ENCODE measurements at regions not wholly inside any gene's neighbourhood (a gene's known extent, or its start where the extent isn't known, plus 50 kb on each side); places are given as distances from the start of the nearest gene placed in this dataset.
A peak's percentile ranks its signal among the peaks of the same experiment; 100 is the strongest.
"Not testable (repeated sequence)": the region's sequence is repeated elsewhere in the genome, so short reads cannot be mapped to it uniquely, and the experiment has no call there.

GRCh38 chr6:156423829-156424228, 353.3 kb upstream of the ARID1B start:
- Mint-ChIP-seq H3K4me1 (peaks cover 2 to 26% (median 11%) of the 10 kb centered on the region in 4 donors), H3K36me3 (no peaks in the 10 kb centered on the region), H3K27ac (peak overlapping the region; percentile 70 to 73 (median 71)), H3K27me3 (peaks cover 10% of the 10 kb centered on the region), H3K4me3 (peak overlapping the region in 1 of 4 donors; percentile 18), H3K9me3 (peaks cover 0 to 2% (median 0%) of the 10 kb centered on the region in 7 donors)
- Histone ChIP-seq H3K4me3 (ENCODE audit: low read depth, low read length) (no peak overlapping the region), H3K27ac (ENCODE audit: insufficient read depth, low read length, poor library complexity, severe bottlenecking) (no peak overlapping the region), H3K4me1 (ENCODE audit: control insufficient read depth, insufficient read depth, low read length, poor library complexity, severe bottlenecking) (peaks cover 13% of the 10 kb centered on the region), H3K9me3 (ENCODE audit: control insufficient read depth in 2 of 2, low read length in 2 of 2) (no peaks in the 10 kb centered on the region), H3K27me3 (ENCODE audit: control insufficient read depth, insufficient read depth, low read length) (peaks cover 3% of the 10 kb centered on the region), H3K36me3 (ENCODE audit: control insufficient read depth, insufficient read depth, low read length) (no peaks in the 10 kb centered on the region)
- DNase-seq (peak in 1 of 3 donors; percentile 69), ATAC-seq (ENCODE audit: low read depth in 2 of 2) (peak; percentile 24 to 31)

- Mint-ChIP-seq H3K27ac (no peak overlapping the region), H3K9me3 (peaks cover 0 to 2% (median 0%) of the 10 kb centered on the region in 7 donors), H3K4me1 (peaks cover 2 to 26% (median 11%) of the 10 kb centered on the region in 4 donors), H3K27me3 (peaks cover 10% of the 10 kb centered on the region), H3K4me3 (no peak overlapping the region), H3K36me3 (no peaks in the 10 kb centered on the region)
- ATAC-seq (ENCODE audit: low read depth in 2 of 2) = peak in 1 of 2 donors; percentile 25
- no peak overlapping the region for H3K4me3 ChIP-seq (ENCODE audit: low read depth, low read length)
- H3K27ac ChIP-seq (ENCODE audit: insufficient read depth, low read length, poor library complexity, severe bottlenecking) = no peak overlapping the region
- H3K9me3 ChIP-seq (ENCODE audit: control insufficient read depth in 2 of 2, low read length in 2 of 2) = no peaks in the 10 kb centered on the region
- no peaks in the 10 kb centered on the region for H3K27me3 ChIP-seq (ENCODE audit: control insufficient read depth, insufficient read depth, low read length)
- H3K36me3 ChIP-seq (ENCODE audit: control insufficient read depth, insufficient read depth, low read length) = no peaks in the 10 kb centered on the region
- no peak for DNase-seq
- peaks cover 13% of the 10 kb centered on the region for H3K4me1 ChIP-seq (ENCODE audit: control insufficient read depth, insufficient read depth, low read length, poor library complexity, severe bottlenecking)
Observed at GRCh38 chr6:156423075-156423474, 354.1 kb upstream of the ARID1B start.

GRCh38 chr6:156421933-156422332, 355.2 kb upstream of the ARID1B start:
- H3K4me3 ChIP-seq (ENCODE audit: low read depth, low read length) = no peak overlapping the region
- Mint-ChIP-seq H3K4me3 (no peak overlapping the region), H3K9me3 (peaks cover 0 to 2% (median 0%) of the 10 kb centered on the region in 7 donors), H3K36me3 (no peaks in the 10 kb centered on the region), H3K27ac (peak overlapping the region in 1 of 3 donors; percentile 53), H3K27me3 (peaks cover 11% of the 10 kb centered on the region), H3K4me1 (peaks cover 2 to 26% (median 11%) of the 10 kb centered on the region in 4 donors)
- H3K36me3 ChIP-seq (ENCODE audit: control insufficient read depth, insufficient read depth, low read length) = no peaks in the 10 kb centered on the region
- H3K27me3 ChIP-seq (ENCODE audit: control insufficient read depth, insufficient read depth, low read length) = no peaks in the 10 kb centered on the region
- peaks cover 13% of the 10 kb centered on the region for H3K4me1 ChIP-seq (ENCODE audit: control insufficient read depth, insufficient read depth, low read length, poor library complexity, severe bottlenecking)
- no peaks in the 10 kb centered on the region for H3K9me3 ChIP-seq (ENCODE audit: control insufficient read depth in 2 of 2, low read length in 2 of 2)
- no peak overlapping the region for H3K27ac ChIP-seq (ENCODE audit: insufficient read depth, low read length, poor library complexity, severe bottlenecking)
- ATAC-seq (ENCODE audit: low read depth in 2 of 2) (no peak), DNase-seq (no peak)

DNA sequence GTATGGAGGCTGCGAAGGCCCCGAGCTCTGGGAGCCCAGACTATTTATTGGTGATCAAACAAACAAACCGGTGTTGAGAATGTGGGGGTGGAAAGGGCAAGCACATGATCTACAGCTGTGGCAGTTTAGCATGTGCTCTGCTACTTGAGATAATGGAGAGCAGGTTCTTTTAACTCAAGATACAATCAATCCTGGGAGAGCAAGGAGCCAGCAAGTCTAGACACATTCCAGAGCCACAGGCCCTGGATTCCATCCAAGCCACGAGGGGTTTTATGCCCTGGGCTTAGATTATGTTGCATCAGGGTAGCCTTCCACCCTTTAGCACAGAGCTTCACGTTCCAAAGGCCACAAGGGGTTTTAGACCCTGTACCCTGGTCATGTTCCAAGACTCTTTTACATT, 355.9 kb upstream of the ARID1B start:
- H3K36me3 ChIP-seq (ENCODE audit: control insufficient read depth, insufficient read depth, low read length); DNase-seq; H3K9me3 Mint-ChIP-seq; H3K36me3 Mint-ChIP-seq; H3K4me3 Mint-ChIP-seq; H3K27me3 ChIP-seq (ENCODE audit: control insufficient read depth, insufficient read depth, low read length); H3K27ac ChIP-seq (ENCODE audit: insufficient read depth, low read length, poor library complexity, severe bottlenecking); H3K27ac Mint-ChIP-seq; H3K4me3 ChIP-seq (ENCODE audit: low read depth, low read length); ATAC-seq (ENCODE audit: low read depth in 2 of 2); H3K9me3 ChIP-seq (ENCODE audit: control insufficient read depth in 2 of 2, low read length in 2 of 2): not testable (repeated sequence)
- Mint-ChIP-seq H3K27me3 (peaks cover 11% of the 10 kb centered on the region), H3K4me1 (peaks cover 2 to 26% (median 11%) of the 10 kb centered on the region in 4 donors)
- peaks cover 13% of the 10 kb centered on the region for H3K4me1 ChIP-seq (ENCODE audit: control insufficient read depth, insufficient read depth, low read length, poor library complexity, severe bottlenecking)

DNA sequence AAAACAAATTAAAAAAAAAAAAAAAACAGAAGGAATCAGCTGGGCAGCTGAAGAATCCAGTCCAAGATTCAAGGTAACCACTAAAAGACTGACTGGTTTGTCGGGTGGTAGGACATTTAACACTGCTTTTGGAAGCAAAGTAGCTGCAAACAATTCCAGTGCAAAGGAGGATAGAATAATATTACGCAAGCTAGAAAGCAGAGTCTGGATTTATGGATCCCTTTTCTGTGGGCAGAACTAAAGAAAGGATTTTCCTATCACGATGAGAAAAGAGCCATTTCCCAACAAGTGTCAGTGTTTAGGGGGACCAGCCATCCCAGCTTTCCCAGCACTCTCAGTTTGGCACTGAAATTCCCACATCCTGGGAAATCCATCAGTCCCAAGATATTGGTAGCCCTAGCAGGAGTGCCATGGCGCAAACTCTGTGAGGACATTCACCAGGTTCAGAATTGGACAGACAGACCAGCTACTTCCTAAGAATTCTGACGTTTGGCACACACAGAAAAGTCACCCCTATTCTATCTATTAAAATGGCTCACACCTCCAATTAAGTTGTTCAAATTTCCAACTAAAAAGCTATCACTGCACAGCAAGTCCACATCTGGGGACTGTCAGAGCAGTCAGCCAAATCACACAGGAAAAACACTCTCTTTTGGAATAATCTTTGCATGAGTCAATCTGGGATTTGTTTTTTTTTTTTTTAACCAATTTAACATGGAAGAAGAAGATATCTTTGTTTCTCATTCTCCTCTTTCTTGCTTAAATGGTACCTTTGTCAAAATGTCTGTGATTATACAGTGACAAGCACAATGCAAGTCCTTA, 356.8 kb upstream of the ARID1B start:
- Mint-ChIP-seq H3K4me1 (peaks cover 2 to 26% (median 11%) of the 10 kb centered on the region in 4 donors), H3K36me3 (no peaks in the 10 kb centered on the region), H3K4me3 (no peak overlapping the region), H3K27ac (no peak overlapping the region), H3K9me3 (peaks cover 0 to 2% (median 0%) of the 10 kb centered on the region in 7 donors), H3K27me3 (peaks cover 11% of the 10 kb centered on the region)
- Histone ChIP-seq H3K4me3 (ENCODE audit: low read depth, low read length) (no peak overlapping the region), H3K27ac (ENCODE audit: insufficient read depth, low read length, poor library complexity, severe bottlenecking) (no peak overlapping the region), H3K9me3 (ENCODE audit: control insufficient read depth in 2 of 2, low read length in 2 of 2) (no peaks in the 10 kb centered on the region), H3K4me1 (ENCODE audit: control insufficient read depth, insufficient read depth, low read length, poor library complexity, severe bottlenecking) (peaks cover 13% of the 10 kb centered on the region), H3K27me3 (ENCODE audit: control insufficient read depth, insufficient read depth, low read length) (no peaks in the 10 kb centered on the region), H3K36me3 (ENCODE audit: control insufficient read depth, insufficient read depth, low read length) (no peaks in the 10 kb centered on the region)
- DNase-seq = no peak
- ATAC-seq (ENCODE audit: low read depth in 2 of 2) = no peak

GRCh38 chr6:156419594-156419993, 357.6 kb upstream of the ARID1B start:
- Histone ChIP-seq H3K9me3 (ENCODE audit: control insufficient read depth in 2 of 2, low read length in 2 of 2) (no peaks in the 10 kb centered on the region), H3K36me3 (ENCODE audit: control insufficient read depth, insufficient read depth, low read length) (no peaks in the 10 kb centered on the region)
- H3K4me1 Mint-ChIP-seq = peaks cover 2 to 24% (median 10%) of the 10 kb centered on the region in 4 donors

DNA sequence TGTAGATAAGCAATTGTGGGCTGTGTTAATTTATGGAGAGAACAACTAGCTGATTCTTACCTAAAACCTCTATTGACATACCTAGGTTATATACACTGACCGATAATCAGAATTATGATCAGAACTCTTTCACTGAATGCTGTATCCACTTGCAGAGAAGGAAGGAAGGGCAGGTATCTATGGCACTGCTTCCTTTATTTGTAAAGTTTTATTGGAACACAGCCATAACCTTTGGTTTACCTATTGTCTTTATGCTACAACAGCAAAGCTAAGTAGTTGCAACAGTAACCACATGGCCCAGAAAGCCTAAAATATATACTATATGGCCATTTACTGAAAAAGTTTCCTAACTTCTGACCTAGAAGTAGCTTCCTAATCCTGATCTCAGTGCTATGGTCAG, 358.9 kb upstream of the ARID1B start:
- Histone ChIP-seq H3K4me3 (ENCODE audit: low read depth, low read length) (no peak overlapping the region), H3K36me3 (ENCODE audit: control insufficient read depth, insufficient read depth, low read length) (no peaks in the 10 kb centered on the region), H3K4me1 (ENCODE audit: control insufficient read depth, insufficient read depth, low read length, poor library complexity, severe bottlenecking) (peaks cover 1% of the 10 kb centered on the region), H3K27ac (ENCODE audit: insufficient read depth, low read length, poor library complexity, severe bottlenecking) (no peak overlapping the region), H3K27me3 (ENCODE audit: control insufficient read depth, insufficient read depth, low read length) (no peaks in the 10 kb centered on the region), H3K9me3 (ENCODE audit: control insufficient read depth in 2 of 2, low read length in 2 of 2) (no peaks in the 10 kb centered on the region)
- Mint-ChIP-seq H3K36me3 (no peaks in the 10 kb centered on the region), H3K4me1 (peaks cover 0 to 11% (median under 1%) of the 10 kb centered on the region in 4 donors), H3K4me3 (no peak overlapping the region), H3K27ac (no peak overlapping the region), H3K27me3 (peaks cover 12% of the 10 kb centered on the region), H3K9me3 (no peaks in the 10 kb centered on the region)
- no peak for ATAC-seq (ENCODE audit: low read depth in 2 of 2)
- no peak for DNase-seq

More at GRCh38 chr6:156419594-156419993, 357.6 kb upstream of the ARID1B start:
- H3K4me3 ChIP-seq (ENCODE audit: low read depth, low read length) = no peak overlapping the region
- H3K27me3 ChIP-seq (ENCODE audit: control insufficient read depth, insufficient read depth, low read length) = no peaks in the 10 kb centered on the region
- H3K4me3 Mint-ChIP-seq = no peak overlapping the region
- H3K36me3 Mint-ChIP-seq = no peaks in the 10 kb centered on the region
- peaks cover 13% of the 10 kb centered on the region for H3K4me1 ChIP-seq (ENCODE audit: control insufficient read depth, insufficient read depth, low read length, poor library complexity, severe bottlenecking)
- no peak overlapping the region for H3K27ac ChIP-seq (ENCODE audit: insufficient read depth, low read length, poor library complexity, severe bottlenecking)
- no peak for ATAC-seq (ENCODE audit: low read depth in 2 of 2)
- DNase-seq = no peak
- peaks cover 0 to under 1% (median 0%) of the 10 kb centered on the region in 7 donors for H3K9me3 Mint-ChIP-seq
- H3K27me3 Mint-ChIP-seq = peaks cover 11% of the 10 kb centered on the region
- no peak overlapping the region for H3K27ac Mint-ChIP-seq

DNA sequence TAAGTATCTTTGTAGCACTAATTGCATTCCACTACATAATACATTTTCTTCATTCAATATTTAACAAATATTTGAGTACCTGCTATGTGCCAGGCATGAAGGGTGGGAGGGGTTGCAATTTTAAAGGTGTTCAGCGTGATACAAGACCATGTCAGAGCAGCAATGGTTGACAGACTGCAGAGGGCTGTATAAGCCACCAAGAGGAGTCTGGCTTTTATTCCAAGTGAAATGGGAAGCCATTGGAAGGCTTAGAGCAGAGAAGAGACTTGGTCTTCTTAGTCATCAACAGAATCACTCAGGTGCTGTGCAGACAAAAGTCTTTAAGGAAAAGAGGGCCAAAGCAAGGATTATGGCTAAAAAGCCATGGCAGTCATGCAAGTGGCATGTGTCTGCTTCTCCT, 360.8 kb upstream of the ARID1B start:
- Mint-ChIP-seq H3K4me1 (no peaks in the 10 kb centered on the region), H3K27me3 (peaks cover 16% of the 10 kb centered on the region), H3K36me3 (no peaks in the 10 kb centered on the region), H3K4me3 (no peak overlapping the region), H3K9me3 (no peaks in the 10 kb centered on the region), H3K27ac (no peak overlapping the region)
- Histone ChIP-seq H3K4me3 (ENCODE audit: low read depth, low read length) (no peak overlapping the region), H3K27ac (ENCODE audit: insufficient read depth, low read length, poor library complexity, severe bottlenecking) (no peak overlapping the region), H3K9me3 (ENCODE audit: control insufficient read depth in 2 of 2, low read length in 2 of 2) (no peaks in the 10 kb centered on the region), H3K36me3 (ENCODE audit: control insufficient read depth, insufficient read depth, low read length) (no peaks in the 10 kb centered on the region), H3K4me1 (ENCODE audit: control insufficient read depth, insufficient read depth, low read length, poor library complexity, severe bottlenecking) (no peaks in the 10 kb centered on the region), H3K27me3 (ENCODE audit: control insufficient read depth, insufficient read depth, low read length) (no peaks in the 10 kb centered on the region)
- ATAC-seq (ENCODE audit: low read depth in 2 of 2) (no peak), DNase-seq (no peak)

Measured in CD4-positive, CD25-positive, alpha-beta regulatory T cell (primary cell).